Activated CD8-positive, alpha-beta T cell treated with anti-CD3 and anti-CD28 coated beads for 36 hours (primary cell): ENCODE measurements at regions not wholly inside any gene's neighbourhood (a gene's known extent, or its start where the extent isn't known, plus 50 kb on each side); places are given as distances from the start of the nearest gene placed in this dataset.

Source experiments
- ATAC-seq: fragments of 200-7000 bp; cut with Tn5 transposase; one replicate; pipeline ENCODE4 v1.10.0; 2021; ENCODE audit warnings: mild to moderate bottlenecking, moderate library complexity
- CTCF ChIA-PET: fragments of 350-600 bp; sonication (Branson Sonifier 250); formaldehyde crosslinking; loops from one replicate; lab custom pipeline; 2021; ENCODE audit warnings: antibody characterized with exemption; lab: Charles Lee
- POLR2A ChIA-PET: fragments of 350-600 bp; sonication (Branson Sonifier 250); formaldehyde crosslinking; loops from one replicate; lab custom pipeline; 2021; ENCODE audit warnings: antibody characterized with exemption; lab: Charles Lee
- DNase-seq: peaks from one replicate; pipeline ENCODE4 v3.0.0-alpha.2; 2020
- H3K27ac Mint-ChIP-seq: one replicate; pipeline ENCODE4 v1.8.0; 2021; ENCODE audit warnings: mild to moderate bottlenecking, mixed read lengths
- H3K27me3 Mint-ChIP-seq: one replicate; pipeline ENCODE4 v1.8.0; 2021; ENCODE audit warnings: mixed read lengths
- H3K36me3 Mint-ChIP-seq: one replicate; pipeline ENCODE4 v1.8.0; 2021; ENCODE audit warnings: low read depth, mixed read lengths
- H3K4me1 Mint-ChIP-seq: one replicate; pipeline ENCODE4 v1.8.0; 2021; ENCODE audit warnings: low read depth, mixed read lengths
- H3K4me3 Mint-ChIP-seq: one replicate; pipeline ENCODE4 v1.8.0; 2021; ENCODE audit warnings: mild to moderate bottlenecking, moderate library complexity, mixed read lengths
- H3K9me3 Mint-ChIP-seq: one replicate; pipeline ENCODE4 v1.8.0; 2021; ENCODE audit warnings: mixed read lengths
- intact Hi-C: fragments of 100-400 bp; cut with micrococcal nuclease; formaldehyde crosslinking; loops from one replicate; pipeline ENCODE4 v1.10.0; 2022
- TF ChIP-seq, protein P1 (sequence below): fragments of 200-600 bp; IDR thresholded peaks from one replicate; pipeline ENCODE4 v1.8.0; 2022; ENCODE audit warnings: antibody characterized with exemption, mild to moderate bottlenecking

DNA sequence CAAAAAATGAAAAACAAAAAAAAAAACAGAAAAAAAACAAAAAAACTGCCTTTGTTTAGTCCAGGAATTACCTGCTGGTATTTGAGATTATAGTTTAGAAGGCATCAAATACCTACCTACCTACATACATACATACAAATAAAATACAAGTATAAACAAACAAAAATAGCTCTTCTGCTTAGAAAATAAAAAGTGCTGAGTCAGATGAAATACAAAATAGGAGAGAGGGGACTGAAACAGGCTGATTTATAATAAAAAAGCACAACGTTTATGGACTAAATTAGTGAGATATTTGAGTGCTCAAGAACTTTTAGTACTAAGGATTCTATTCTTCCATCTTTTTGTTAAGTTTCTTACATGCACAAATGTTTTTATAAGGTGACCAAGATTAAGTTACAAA is 980.8 kb downstream of the PLA2G4A start:
- ChIA-PET POLR2A (no interaction called here), CTCF (no interaction called here)
- Mint-ChIP-seq H3K4me1 (no peaks in the 10 kb centered on the region), H3K36me3 (no peaks in the 10 kb centered on the region), H3K9me3 (peaks cover 2% of the 10 kb centered on the region), H3K27me3 (no peaks in the 10 kb centered on the region), H3K4me3 (no peak overlapping the region), H3K27ac (no peak overlapping the region)
- TF ChIP-seq, protein P1, sequence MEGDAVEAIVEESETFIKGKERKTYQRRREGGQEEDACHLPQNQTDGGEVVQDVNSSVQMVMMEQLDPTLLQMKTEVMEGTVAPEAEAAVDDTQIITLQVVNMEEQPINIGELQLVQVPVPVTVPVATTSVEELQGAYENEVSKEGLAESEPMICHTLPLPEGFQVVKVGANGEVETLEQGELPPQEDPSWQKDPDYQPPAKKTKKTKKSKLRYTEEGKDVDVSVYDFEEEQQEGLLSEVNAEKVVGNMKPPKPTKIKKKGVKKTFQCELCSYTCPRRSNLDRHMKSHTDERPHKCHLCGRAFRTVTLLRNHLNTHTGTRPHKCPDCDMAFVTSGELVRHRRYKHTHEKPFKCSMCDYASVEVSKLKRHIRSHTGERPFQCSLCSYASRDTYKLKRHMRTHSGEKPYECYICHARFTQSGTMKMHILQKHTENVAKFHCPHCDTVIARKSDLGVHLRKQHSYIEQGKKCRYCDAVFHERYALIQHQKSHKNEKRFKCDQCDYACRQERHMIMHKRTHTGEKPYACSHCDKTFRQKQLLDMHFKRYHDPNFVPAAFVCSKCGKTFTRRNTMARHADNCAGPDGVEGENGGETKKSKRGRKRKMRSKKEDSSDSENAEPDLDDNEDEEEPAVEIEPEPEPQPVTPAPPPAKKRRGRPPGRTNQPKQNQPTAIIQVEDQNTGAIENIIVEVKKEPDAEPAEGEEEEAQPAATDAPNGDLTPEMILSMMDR: no peak
- intact Hi-C loops: no loop called here
- DNase-seq: no peak
- ATAC-seq: no peak

DNA sequence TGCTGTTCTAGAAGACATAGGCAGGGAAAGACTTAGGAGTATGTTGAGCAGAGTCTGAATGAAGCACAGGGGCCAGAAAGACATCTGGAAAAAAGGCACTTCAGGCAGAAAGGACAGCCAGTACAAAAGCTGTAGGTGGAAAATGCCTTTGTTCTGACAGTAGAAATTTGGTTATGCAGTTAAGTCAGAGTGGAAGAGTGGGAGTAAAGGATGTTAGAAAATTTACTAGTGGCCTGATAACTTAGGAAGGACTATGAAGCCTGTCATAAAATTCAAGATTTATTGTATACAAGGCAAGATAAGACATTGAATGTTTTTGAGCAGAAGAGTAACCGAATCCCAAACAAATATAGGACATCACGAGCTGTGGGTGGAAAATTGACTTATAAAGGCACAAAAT is 987.9 kb downstream of the PLA2G4A start:
- TF ChIP-seq, protein P1: no peak
- DNase-seq (no peak), ATAC-seq (no peak)
- CTCF ChIA-PET: no interaction called here
- H3K4me3 Mint-ChIP-seq: no peak overlapping the region
- H3K36me3 Mint-ChIP-seq: no peaks in the 10 kb centered on the region
- POLR2A ChIA-PET: no interaction called here
- intact Hi-C loops: no loop called here
- H3K27me3 Mint-ChIP-seq: no peaks in the 10 kb centered on the region
- no peaks in the 10 kb centered on the region for H3K4me1 Mint-ChIP-seq
- H3K9me3 Mint-ChIP-seq: peaks cover 9% of the 10 kb centered on the region
- H3K27ac Mint-ChIP-seq: no peak overlapping the region

DNA sequence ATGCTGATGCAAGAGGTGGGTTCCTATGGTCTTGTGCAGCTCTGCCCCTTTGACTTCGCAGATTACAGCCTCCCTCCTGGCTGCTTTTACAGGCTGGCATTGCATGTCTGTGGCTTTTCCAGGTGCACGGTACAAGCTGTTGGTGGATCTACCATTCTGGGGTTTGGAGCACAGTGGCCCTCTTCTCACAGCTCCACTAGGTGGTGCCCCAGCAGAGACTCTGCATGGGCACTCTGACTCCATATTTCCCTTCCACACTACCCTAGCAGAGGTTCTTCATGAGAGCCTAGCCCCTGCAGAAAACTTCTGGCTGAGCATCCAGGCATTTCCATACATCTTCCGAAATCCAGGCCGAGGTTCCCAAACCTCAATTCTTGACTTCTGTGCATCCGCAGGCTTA is 989.0 kb downstream of the PLA2G4A start:
- H3K4me3 Mint-ChIP-seq: no peak overlapping the region
- no peak overlapping the region for H3K27ac Mint-ChIP-seq
- TF ChIP-seq, protein P1: no peak
- ATAC-seq (no peak), DNase-seq (no peak)
- POLR2A ChIA-PET: no interaction called here
- H3K4me1 Mint-ChIP-seq: no peaks in the 10 kb centered on the region
- no peaks in the 10 kb centered on the region for H3K27me3 Mint-ChIP-seq
- peaks cover 9% of the 10 kb centered on the region for H3K9me3 Mint-ChIP-seq
- CTCF ChIA-PET: no interaction called here
- no peaks in the 10 kb centered on the region for H3K36me3 Mint-ChIP-seq
- intact Hi-C loops: no loop called here

DNA sequence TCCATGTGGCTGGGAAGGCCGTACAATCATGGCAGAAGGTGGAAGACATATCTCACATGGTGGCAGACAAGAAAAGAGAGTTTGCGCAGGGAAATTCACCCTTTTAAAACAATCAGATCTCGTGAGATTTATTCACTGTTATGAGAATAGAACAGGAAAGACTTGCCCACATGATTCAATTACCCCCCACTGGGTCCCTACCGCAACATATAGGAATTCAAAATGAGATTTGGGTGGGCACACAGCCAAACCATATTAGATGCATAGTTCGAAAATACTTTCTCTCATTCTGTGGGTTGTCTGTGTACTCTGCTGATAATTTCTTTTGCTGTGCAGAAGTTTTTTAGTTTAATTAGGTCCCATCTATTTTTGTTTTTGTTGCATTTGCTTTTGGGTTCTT is 990.3 kb downstream of the PLA2G4A start:
- Mint-ChIP-seq H3K27ac (no peak overlapping the region), H3K4me3 (no peak overlapping the region), H3K4me1 (no peaks in the 10 kb centered on the region), H3K36me3 (no peaks in the 10 kb centered on the region), H3K27me3 (no peaks in the 10 kb centered on the region), H3K9me3 (peaks cover 9% of the 10 kb centered on the region)
- TF ChIP-seq, protein P1: no peak
- ChIA-PET POLR2A (no interaction called here), CTCF (no interaction called here)
- intact Hi-C loops: no loop called here
- no peak for DNase-seq
- ATAC-seq: no peak

DNA sequence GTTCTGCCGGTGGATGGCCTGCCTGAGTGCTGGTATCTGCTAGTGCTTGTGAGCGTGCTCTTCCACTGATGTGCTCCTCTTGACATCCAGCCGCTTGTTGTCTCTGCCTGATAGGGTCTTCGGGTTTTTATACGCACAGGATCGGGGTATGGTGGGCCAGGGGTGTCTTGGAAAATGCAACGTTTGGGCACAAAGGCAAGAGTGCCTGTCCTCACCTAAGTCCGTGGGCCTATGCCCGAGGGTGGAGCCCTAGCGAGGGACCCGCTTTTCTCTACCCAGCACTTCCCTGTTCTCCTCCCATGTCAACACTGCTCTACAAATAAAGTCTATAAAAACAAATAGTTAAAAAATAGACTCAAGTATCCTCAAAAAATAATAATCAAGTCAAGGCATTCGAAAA is 1007.8 kb downstream of the PLA2G4A start:
- Mint-ChIP-seq H3K4me1 (no peaks in the 10 kb centered on the region), H3K4me3 (no peak overlapping the region), H3K36me3 (no peaks in the 10 kb centered on the region), H3K9me3 (peaks cover 7% of the 10 kb centered on the region), H3K27me3 (no peaks in the 10 kb centered on the region), H3K27ac (no peak overlapping the region)
- POLR2A ChIA-PET: no interaction called here
- DNase-seq: no peak
- TF ChIP-seq, protein P1: no peak
- intact Hi-C loops: no loop called here
- no peak for ATAC-seq
- CTCF ChIA-PET: no interaction called here
